ENCODE measurements at regions not wholly inside any gene's neighbourhood (a gene's known extent, or its start where the extent isn't known, plus 50 kb on each side); places are given as distances from the start of the nearest gene placed in this dataset.

- Histone ChIP-seq H3K9me3 (peaks cover 0 to 69% (median 33%) of the 10 kb centered on the region in 12 donors), H3K27me3 (no peaks in the 10 kb centered on the region), H3K36me3 (no peaks in the 10 kb centered on the region), H3K4me1 (no peaks in the 10 kb centered on the region), H3K27ac (no peak overlapping the region), H3K4me3 (no peak overlapping the region)
- TF ChIP-seq POLR2A (IDR thresholded peaks at IDR 0.05): no peak
- TF ChIP-seq CTCF (IDR thresholded peaks at IDR 0.05): no peak
- intact Hi-C loops (cut with DNase I): no loop called here
- ATAC-seq (no peak), DNase-seq (no peak)
- WGBS, 4 donors: 64 to 84% (median 71%) methylated on average over 2 of the region's 2 CpGs
Observed at GRCh38 chr3:34619990-34620389, 821.6 kb downstream of the PDCD6IP start.

GRCh38 chr3:34626699-34627098, 828.3 kb downstream of the PDCD6IP start:
- intact Hi-C loops (cut with DNase I): no loop called here
- Histone ChIP-seq H3K27me3 (no peaks in the 10 kb centered on the region), H3K36me3 (no peaks in the 10 kb centered on the region), H3K4me1 (no peaks in the 10 kb centered on the region), H3K9me3 (peaks cover 0 to 20% (median 11%) of the 10 kb centered on the region in 12 donors), H3K4me3 (no peak overlapping the region), H3K27ac (no peak overlapping the region)
- TF ChIP-seq POLR2A (IDR thresholded peaks at IDR 0.05): no peak
- no peak for TF ChIP-seq CTCF (IDR thresholded peaks at IDR 0.05)
- ATAC-seq (no peak), DNase-seq (no peak)

GRCh38 chr3:34634939-34635338, 836.5 kb downstream of the PDCD6IP start:
- H3K27me3 ChIP-seq: no peaks in the 10 kb centered on the region
- DNase-seq (no peak), ATAC-seq (no peak)
- no peak overlapping the region for H3K27ac ChIP-seq
- 51 to 69% (median 61%) methylated on average over 5 to 6 of the region's 6 CpGs for WGBS, 4 donors
- H3K36me3 ChIP-seq: no peaks in the 10 kb centered on the region
- peaks cover 0 to 5% (median 0%) of the 10 kb centered on the region in 12 donors for H3K9me3 ChIP-seq
- TF ChIP-seq POLR2A (IDR thresholded peaks at IDR 0.05) (no peak), CTCF (IDR thresholded peaks at IDR 0.05) (no peak)
- H3K4me1 ChIP-seq: no peaks in the 10 kb centered on the region
- intact Hi-C loops (cut with DNase I): no loop called here
- no peak overlapping the region for H3K4me3 ChIP-seq

GRCh38 chr3:34635352-34635850, 837.0 kb downstream of the PDCD6IP start:
- ATAC-seq (no peak), DNase-seq (no peak)
- intact Hi-C loops (cut with DNase I): no loop called here
- Histone ChIP-seq H3K27ac (no peak overlapping the region), H3K27me3 (no peaks in the 10 kb centered on the region), H3K4me3 (no peak overlapping the region), H3K4me1 (no peaks in the 10 kb centered on the region), H3K36me3 (no peaks in the 10 kb centered on the region), H3K9me3 (peaks cover 0 to 5% (median 0%) of the 10 kb centered on the region in 12 donors)
- TF ChIP-seq POLR2A (IDR thresholded peaks at IDR 0.05) (no peak), CTCF (IDR thresholded peaks at IDR 0.05) (no peak)
- WGBS, 4 donors: 74 to 81% (median 79%) methylated on average over 11 of the region's 11 CpGs
